HepG2 (cell line): ENCODE measurements at regions not wholly inside any gene's neighbourhood (a gene's known extent, or its start where the extent isn't known, plus 50 kb on each side); places are given as distances from the start of the nearest gene placed in this dataset.

Experiments used
- ATAC-seq: fragments of 200-7000 bp; cut with Tn5 transposase; 3 replicates; pipeline ENCODE4 v1.9.1; 2020; ENCODE audit warnings: mild to moderate bottlenecking, moderate library complexity
- BruUV-seq: library from RNA; stranded (reverse); fragments of 400-500 nt; replicated peaks from 2 replicates; lab custom pipeline; 2021; lab: Mats Ljungman, UMichigan
- CTCF ChIA-PET: fragments of 300-600 bp; formaldehyde crosslinking; extraction: SDS; loops from one replicate; lab custom pipeline; 2021; ENCODE audit warnings: low total read pairs, inconsistent platforms, low intra/inter-chr PET ratio; lab: Yijun Ruan, JAX
- POLR2A ChIA-PET: fragments of 350-600 bp; sonication (Branson Sonifier 250); formaldehyde crosslinking; loops from one replicate; lab custom pipeline; 2020; ENCODE audit warnings: antibody characterized with exemption, inconsistent platforms; lab: Yijun Ruan, JAX
- DNase-seq: peaks from one replicate; pipeline ENCODE4 v3.0.0-alpha.2; 2015; ENCODE audit warnings: low spot score
- FAIRE-seq: peaks from 3 replicates; lab custom pipeline; 2011; peaks lifted over from hg19 to GRCh38; lab: Jason Lieb, UNC
- H2AFZ ChIP-seq: one replicate; pipeline ENCODE4 v1.6.1; 2011; ENCODE audit warnings: low read length, inconsistent platforms
- H3K27ac ChIP-seq: fragments of 300-600 bp; 3 replicates; pipeline ENCODE4 v1.8.0; 2011; ENCODE audit warnings: mixed run types, mild to moderate bottlenecking, mixed read lengths, low read length, inconsistent platforms; ENCODE audit not compliant: insufficient read depth; ENCODE audit errors: extremely low read length
- H3K27me3 ChIP-seq, 2 experiments: fragments of 200-600 bp in 1 of 2; 2 replicates in 1 of 2; 3 replicates in 1 of 2; pipeline versions ENCODE4 v1.6.0 to v1.8.0; 2011; ENCODE audit warnings: low read length in 2 of 2, mild to moderate bottlenecking in 2 of 2, moderate library complexity in 2 of 2, inconsistent platforms in 1 of 2; ENCODE audit not compliant: insufficient read depth in 2 of 2, control insufficient read depth in 1 of 2
- H3K36me3 ChIP-seq, 2 experiments: fragments of 200-600 bp in 1 of 2; replicated peaks in 1 of 2; 2 replicates in 1 of 2; 3 replicates in 1 of 2; pipeline versions ENCODE4 v1.5.1 to v1.8.0; 2011; ENCODE audit warnings: low read length in 2 of 2, inconsistent platforms in 1 of 2; ENCODE audit not compliant: insufficient read depth in 2 of 2, control insufficient read depth in 1 of 2
- H3K4me1 ChIP-seq: 2 replicates; pipeline ENCODE4 v1.5.1; 2012; ENCODE audit warnings: low read length, inconsistent platforms; ENCODE audit not compliant: insufficient read depth
- H3K4me2 ChIP-seq: 2 replicates; pipeline ENCODE4 v1.6.0; 2011; ENCODE audit warnings: low read depth, low read length, inconsistent platforms
- H3K4me3 ChIP-seq, 3 experiments: fragments of 200-600 bp in 1 of 3; sonication (generic), shearing (Covaris generic) in 1 of 3; replicated peaks in 1 of 3; 2 replicates each; pipeline ENCODE4 v1.5.1; 2011 to 2016; ENCODE audit warnings: low read length in 3 of 3, inconsistent platforms in 2 of 3, low read depth in 2 of 3, mild to moderate bottlenecking in 2 of 3, control low read depth in 1 of 3, mixed read lengths in 1 of 3; ENCODE audit not compliant: insufficient read depth in 1 of 3
- H3K79me2 ChIP-seq: one replicate; pipeline ENCODE4 v1.6.1; 2011; ENCODE audit warnings: low read length, inconsistent platforms; ENCODE audit not compliant: insufficient read depth
- H3K9ac ChIP-seq: 2 replicates; pipeline ENCODE4 v1.6.0; 2011; ENCODE audit warnings: mild to moderate bottlenecking, low read depth, low read length, inconsistent platforms; ENCODE audit not compliant: insufficient read depth
- H3K9me3 ChIP-seq: 2 replicates; pipeline ENCODE4 v1.5.1; 2012; ENCODE audit warnings: mild to moderate bottlenecking, low read length
- H4K20me1 ChIP-seq: 2 replicates; pipeline ENCODE4 v1.6.0; 2011; ENCODE audit warnings: inconsistent platforms, mild to moderate bottlenecking, low read length, moderate library complexity; ENCODE audit not compliant: insufficient read depth
- CCDC6 ChIP-seq: sonication (generic); formaldehyde crosslinking; IDR thresholded peaks from 2 replicates; pipeline ENCODE4 v1.8.1; 2022; ENCODE audit warnings: mild to moderate bottlenecking, missing genetic modification reagents, moderate library complexity
- NFIC ChIP-seq: IDR thresholded peaks from 2 replicates; pipeline ENCODE4 v1.6.1; 2012; ENCODE audit warnings: mild to moderate bottlenecking, low read length, inconsistent platforms
- POLR2G ChIP-seq: fragments of 200-400 bp; formaldehyde crosslinking; IDR thresholded peaks from 2 replicates; pipeline ENCODE4 v1.6.1; 2018; ENCODE audit warnings: mild to moderate bottlenecking, low read depth, low read length, moderate library complexity
- REXO4 ChIP-seq: sonication (generic); formaldehyde crosslinking; IDR thresholded peaks from 2 replicates; pipeline ENCODE4 v1.8.0; 2022; ENCODE audit warnings: missing genetic modification reagents, mild to moderate bottlenecking, borderline replicate concordance
- STAG1 ChIP-seq: sonication (generic); formaldehyde crosslinking; IDR thresholded peaks from 2 replicates; pipeline ENCODE4 v1.4.0; 2020; ENCODE audit warnings: missing genetic modification reagents
- ZNF136 ChIP-seq: sonication (generic); formaldehyde crosslinking; IDR thresholded peaks from 2 replicates; pipeline ENCODE4 v1.8.1; 2022; ENCODE audit warnings: low read depth, mild to moderate bottlenecking, moderate library complexity, missing genetic modification reagents
- ZNF205 ChIP-seq: IDR thresholded peaks from 2 replicates; pipeline ENCODE4 v1.6.1; 2018; ENCODE audit warnings: missing biosample characterization, missing genetic modification reagents
- ZNF343 ChIP-seq: sonication (generic); formaldehyde crosslinking; IDR thresholded peaks from 2 replicates; pipeline ENCODE4 v1.4.0; 2020; ENCODE audit warnings: mild to moderate bottlenecking, missing genetic modification reagents
- ZNF788 ChIP-seq: sonication (generic); formaldehyde crosslinking; IDR thresholded peaks from 2 replicates; pipeline ENCODE4 v1.5.0; 2020; ENCODE audit warnings: mild to moderate bottlenecking, missing genetic modification reagents, borderline replicate concordance
- WGBS: methylation state at CpG from one replicate; pipeline ENCODE4 v1.1.6; 2017; ENCODE audit warnings: low lambda C conversion rate; 5-methylcytosine and 5-hydroxymethylcytosine counted together
- in situ Hi-C: cut with HindIII; loops from 2 replicates; pipeline ENCODE4 v1.10.0; 2017; ENCODE audit warnings: low pct_unique_long_range_greater_than_20kb; ENCODE audit not compliant: extremely low pct_ligation_motif_present
- intact Hi-C: fragments of 100-400 bp; cut with micrococcal nuclease; formaldehyde crosslinking; loops from one replicate; pipeline ENCODE4 v1.10.0; 2022; ENCODE audit not compliant: unreplicated experiment
- TF ChIP-seq, protein P1 (sequence below): sonication (generic); formaldehyde crosslinking; IDR thresholded peaks from 2 replicates; pipeline ENCODE4 v1.9.0; 2021; ENCODE audit warnings: missing genetic modification reagents, borderline replicate concordance

DNA sequence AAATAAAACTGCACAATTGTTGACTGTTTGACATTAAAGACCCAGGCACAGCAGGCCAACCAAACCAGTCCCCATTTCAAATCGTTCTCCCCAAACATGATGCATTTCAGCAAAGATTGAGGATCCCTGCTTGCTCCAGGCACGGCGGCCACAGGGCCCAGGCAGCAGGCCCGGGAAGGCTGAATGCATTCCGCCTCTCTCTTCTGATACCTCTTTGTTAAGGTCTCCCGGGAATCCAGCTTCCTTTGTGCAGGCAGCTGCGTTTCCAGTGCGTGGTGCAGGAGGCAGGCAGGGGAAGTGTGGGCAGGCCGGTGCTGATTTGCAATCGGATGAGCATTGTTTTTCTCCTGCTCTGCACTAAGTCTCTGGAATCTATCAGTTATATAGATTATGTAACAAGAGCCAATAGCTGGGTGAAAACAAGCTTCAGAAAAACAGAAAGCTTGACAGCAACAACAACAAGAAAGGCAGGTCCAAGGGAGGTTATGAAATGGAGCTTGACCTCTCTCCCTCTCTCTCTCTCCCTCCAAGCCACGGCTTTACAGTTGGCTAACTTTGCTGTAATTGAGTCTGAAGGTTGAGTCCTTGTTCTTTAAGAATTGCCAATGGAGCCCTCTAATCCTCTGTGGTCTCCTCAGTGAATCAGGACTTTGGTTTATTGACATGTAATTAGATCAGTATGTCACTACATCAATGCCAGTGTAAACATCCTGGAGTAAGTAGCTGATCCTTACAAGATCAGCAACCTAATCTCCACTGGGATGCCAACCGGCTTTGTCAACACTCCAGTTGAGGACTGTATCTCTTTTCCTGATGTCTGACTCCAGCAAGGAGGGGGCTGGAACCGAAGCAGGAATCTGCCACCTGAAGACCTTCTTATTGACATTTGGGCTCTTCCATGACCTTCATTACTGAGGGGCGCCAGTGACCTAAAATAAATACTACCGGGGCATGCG lies 338.0 kb downstream of the TEX29 start:
- FAIRE-seq: no peak
- ChIA-PET CTCF (no interaction called here), POLR2A (no interaction called here)
- no peak for DNase-seq
- no peak overlapping the region for H3K4me2 ChIP-seq
- in situ Hi-C loops: no loop called here
- BruUV-seq: no TSS peak
- no peak for ATAC-seq
- H2AFZ ChIP-seq: no peak overlapping the region
- no peaks in the 10 kb centered on the region for H3K36me3 ChIP-seq
- no peaks in the 10 kb centered on the region for H3K4me1 ChIP-seq
- intact Hi-C loops: no loop called here
- no peak overlapping the region for H3K27ac ChIP-seq
- no peak overlapping the region for H3K9ac ChIP-seq
- H3K9me3 ChIP-seq: no peaks in the 10 kb centered on the region
- H4K20me1 ChIP-seq: no peaks in the 10 kb centered on the region
- H3K4me3 ChIP-seq: no peak overlapping the region
- WGBS: 3% methylated on average over 14 of the region's 16 CpGs
- no peaks in the 10 kb centered on the region for H3K79me2 ChIP-seq
- TF ChIP-seq POLR2G: no peak
- no peak for TF ChIP-seq CCDC6
- TF ChIP-seq ZNF343 (CRISPR knock-in tag): no peak
- no peak for TF ChIP-seq REXO4 (CRISPR knock-in tag)
- TF ChIP-seq ZNF788 (CRISPR knock-in tag): no peak
- no peak for TF ChIP-seq STAG1
- TF ChIP-seq, protein P1, sequence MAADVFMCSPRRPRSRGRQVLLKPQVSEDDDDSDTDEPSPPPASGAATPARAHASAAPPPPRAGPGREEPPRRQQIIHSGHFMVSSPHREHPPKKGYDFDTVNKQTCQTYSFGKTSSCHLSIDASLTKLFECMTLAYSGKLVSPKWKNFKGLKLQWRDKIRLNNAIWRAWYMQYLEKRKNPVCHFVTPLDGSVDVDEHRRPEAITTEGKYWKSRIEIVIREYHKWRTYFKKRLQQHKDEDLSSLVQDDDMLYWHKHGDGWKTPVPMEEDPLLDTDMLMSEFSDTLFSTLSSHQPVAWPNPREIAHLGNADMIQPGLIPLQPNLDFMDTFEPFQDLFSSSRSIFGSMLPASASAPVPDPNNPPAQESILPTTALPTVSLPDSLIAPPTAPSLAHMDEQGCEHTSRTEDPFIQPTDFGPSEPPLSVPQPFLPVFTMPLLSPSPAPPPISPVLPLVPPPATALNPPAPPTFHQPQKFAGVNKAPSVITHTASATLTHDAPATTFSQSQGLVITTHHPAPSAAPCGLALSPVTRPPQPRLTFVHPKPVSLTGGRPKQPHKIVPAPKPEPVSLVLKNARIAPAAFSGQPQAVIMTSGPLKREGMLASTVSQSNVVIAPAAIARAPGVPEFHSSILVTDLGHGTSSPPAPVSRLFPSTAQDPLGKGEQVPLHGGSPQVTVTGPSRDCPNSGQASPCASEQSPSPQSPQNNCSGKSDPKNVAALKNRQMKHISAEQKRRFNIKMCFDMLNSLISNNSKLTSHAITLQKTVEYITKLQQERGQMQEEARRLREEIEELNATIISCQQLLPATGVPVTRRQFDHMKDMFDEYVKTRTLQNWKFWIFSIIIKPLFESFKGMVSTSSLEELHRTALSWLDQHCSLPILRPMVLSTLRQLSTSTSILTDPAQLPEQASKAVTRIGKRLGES: no peak
- no peak for TF ChIP-seq NFIC
- no peak for TF ChIP-seq ZNF205 (CRISPR knock-in tag)
- no peak for TF ChIP-seq ZNF136 (CRISPR knock-in tag)
- peaks cover 1 to 43% of the 10 kb centered on the region in 2 experiments; a peak in 3 of 5 replicates for H3K27me3 ChIP-seq
